Hematopoietic multipotent progenitor cell treated with erythropoietin and hydrocortisone succinate and interleukin-3 and kit ligand, for 4 days (in vitro differentiated cells): ENCODE measurements at regions not wholly inside any gene's neighbourhood (a gene's known extent, or its start where the extent isn't known, plus 50 kb on each side); places are given as distances from the start of the nearest gene placed in this dataset.

Experiments
- DNase-seq: peaks from one replicate; pipeline ENCODE4 v3.0.0-alpha.2; 2015

- no peak for DNase-seq
Measured at GRCh38 chr12:98409548-98409947, 105.8 kb upstream of the TMPO start.

- no peak for DNase-seq
Measured at GRCh38 chr12:98410356-98410755, 105.0 kb upstream of the TMPO start.

- peak; percentile 87 for DNase-seq
Measured at GRCh38 chr12:98416845-98417244, 98.5 kb upstream of the TMPO start.

- DNase-seq: peak; percentile 44
Measured at GRCh38 chr12:98417266-98417665, 98.1 kb upstream of the TMPO start.

- peak; percentile 90 for DNase-seq
Measured at GRCh38 chr12:98418357-98419075, 96.9 kb upstream of the TMPO start.

- DNase-seq: no peak
Measured at GRCh38 chr12:98419081-98419794, 96.2 kb upstream of the TMPO start.

- DNase-seq: no peak
Measured at GRCh38 chr12:98419795-98420404, 95.5 kb upstream of the TMPO start.

GRCh38 chr12:98420461-98420860 lies 94.9 kb upstream of the TMPO start:
- DNase-seq: no peak

- DNase-seq: no peak
Measured at GRCh38 chr12:98421316-98421715, 94.1 kb upstream of the TMPO start.

- DNase-seq: no peak
Measured at GRCh38 chr12:98422359-98422758, 93.0 kb upstream of the TMPO start.

- no peak for DNase-seq
Measured at GRCh38 chr12:98422812-98423211, 92.6 kb upstream of the TMPO start.

- DNase-seq: no peak
Measured at GRCh38 chr12:98423963-98424362, 91.4 kb upstream of the TMPO start.

GRCh38 chr12:98424726-98425401 lies 90.5 kb upstream of the TMPO start:
- DNase-seq: peak; percentile 83

- DNase-seq: peak; percentile 78
Measured at GRCh38 chr12:98425859-98426258, 89.5 kb upstream of the TMPO start.

GRCh38 chr12:98431089-98431488 lies 84.3 kb upstream of the TMPO start:
- DNase-seq: no peak

- no peak for DNase-seq
Measured at GRCh38 chr12:98437166-98437565, 78.2 kb upstream of the TMPO start.

- no peak for DNase-seq
Measured at GRCh38 chr12:98437806-98438595, 77.4 kb upstream of the TMPO start.

- DNase-seq: no peak
Measured at GRCh38 chr12:98438656-98439230, 76.6 kb upstream of the TMPO start.

GRCh38 chr12:98439471-98439951 lies 75.9 kb upstream of the TMPO start:
- no peak for DNase-seq

GRCh38 chr12:98439981-98440581 lies 75.3 kb upstream of the TMPO start:
- peak; percentile 98 for DNase-seq

GRCh38 chr12:98446060-98446459 lies 69.3 kb upstream of the TMPO start:
- no peak for DNase-seq

- DNase-seq: peak; percentile 61
Measured at GRCh38 chr12:98446682-98447081, 68.7 kb upstream of the TMPO start.
